Natural killer cell (primary cell): ENCODE measurements at regions not wholly inside any gene's neighbourhood (a gene's known extent, or its start where the extent isn't known, plus 50 kb on each side); places are given as distances from the start of the nearest gene placed in this dataset.

ENCODE experiments used
- ATAC-seq, 3 donors: fragments of 150-1000 bp in 2 of 3; fragments of 200-7000 bp in 1 of 3; cut with Tn5 transposase; 1 replicate in 1 of 3; 2 replicates in 2 of 3; pipeline ENCODE4 v1.10.0; 2021; ENCODE audit warnings: mild to moderate bottlenecking in 2 of 3, moderate library complexity in 2 of 3
- DNase-seq, 2 donors: peaks; one replicate each; pipeline versions ENCODE4 v3.0.0 to v3.0.0-alpha.2; 2013 to 2021; ENCODE audit warnings: mixed read lengths in 1 of 2
- H3K27ac ChIP-seq: one replicate; pipeline ENCODE4 v1.5.1; 2013; ENCODE audit warnings: mild to moderate bottlenecking, low read length
- H3K27me3 ChIP-seq: one replicate; pipeline ENCODE4 v1.6.1; 2013; ENCODE audit warnings: low read length; ENCODE audit not compliant: control insufficient read depth, insufficient read depth
- H3K36me3 ChIP-seq: one replicate; pipeline ENCODE4 v1.6.1; 2013; ENCODE audit warnings: low read length; ENCODE audit not compliant: control insufficient read depth, insufficient read depth
- H3K4me1 ChIP-seq: one replicate; pipeline ENCODE4 v1.6.1; 2013; ENCODE audit warnings: low read length; ENCODE audit not compliant: control insufficient read depth, insufficient read depth
- H3K4me3 ChIP-seq: one replicate; pipeline ENCODE4 v1.5.1; 2013; ENCODE audit warnings: low read length
- H3K9me3 ChIP-seq: one replicate; pipeline ENCODE4 v1.6.1; 2013; ENCODE audit warnings: low read length; ENCODE audit not compliant: control insufficient read depth, insufficient read depth
- H3K27ac Mint-ChIP-seq, 2 donors: one replicate each; pipeline ENCODE4 v1.8.0; 2022; ENCODE audit warnings: mild to moderate bottlenecking in 2 of 2, mixed read lengths in 2 of 2, moderate library complexity in 1 of 2
- H3K27me3 Mint-ChIP-seq, 2 donors: one replicate each; pipeline ENCODE4 v1.8.0; 2022; ENCODE audit warnings: low read depth in 2 of 2, mixed read lengths in 2 of 2
- H3K36me3 Mint-ChIP-seq: one replicate; pipeline ENCODE4 v1.8.0; 2022; ENCODE audit warnings: mixed read lengths
- H3K4me1 Mint-ChIP-seq, 2 donors: one replicate each; pipeline ENCODE4 v1.8.0; 2022; ENCODE audit warnings: mixed read lengths in 2 of 2
- H3K4me3 Mint-ChIP-seq: one replicate; pipeline ENCODE4 v1.8.0; 2022; ENCODE audit warnings: mild to moderate bottlenecking, moderate library complexity, mixed read lengths
- H3K9me3 Mint-ChIP-seq, 2 donors: one replicate each; pipeline ENCODE4 v1.8.0; 2022; ENCODE audit warnings: mixed read lengths in 2 of 2
- CTCF ChIP-seq: fragments of 200-600 bp; IDR thresholded peaks from one replicate; pipeline ENCODE4 v1.8.0; 2022; ENCODE audit warnings: antibody characterized with exemption
- WGBS: methylation state at CpG from one replicate; pipeline ENCODE4 v1.1.7; 2013; ENCODE audit warnings: missing lambda C conversion rate; ENCODE audit not compliant: insufficient coverage; 5-methylcytosine and 5-hydroxymethylcytosine counted together
- intact Hi-C: fragments of 100-400 bp; cut with micrococcal nuclease; formaldehyde crosslinking; loops from one replicate; pipeline ENCODE4 v1.14.2; 2022

GRCh38 chr18:28802546-28802945 lies 625.6 kb upstream of the CDH2 start:
- H3K9me3 ChIP-seq = no peaks in the 10 kb centered on the region
- Mint-ChIP-seq H3K36me3 (no peaks in the 10 kb centered on the region), H3K27me3 (no peaks in the 10 kb centered on the region), H3K27ac (no peak overlapping the region), H3K4me3 (no peak overlapping the region), H3K4me1 (peaks cover 7 to 9% of the 10 kb centered on the region in 2 donors), H3K9me3 (peaks cover 0 to 3% of the 10 kb centered on the region in 2 donors)
- DNase-seq = no peak
- intact Hi-C loops = no loop called here
- H3K4me1 ChIP-seq = peaks cover 3% of the 10 kb centered on the region
- WGBS = 69% methylated on average over 4 of the region's 4 CpGs
- H3K4me3 ChIP-seq = no peak overlapping the region
- H3K36me3 ChIP-seq = no peaks in the 10 kb centered on the region
- ATAC-seq = no peak
- no peaks in the 10 kb centered on the region for H3K27me3 ChIP-seq
- no peak overlapping the region for H3K27ac ChIP-seq
- TF ChIP-seq CTCF = no peak

GRCh38 chr18:28801876-28802275 lies 624.9 kb upstream of the CDH2 start:
- H3K27ac Mint-ChIP-seq = no peak overlapping the region

GRCh38 chr18:28794459-28795245 lies 617.7 kb upstream of the CDH2 start:
- Histone ChIP-seq H3K27me3 (no peaks in the 10 kb centered on the region), H3K4me1 (no peaks in the 10 kb centered on the region), H3K27ac (no peak overlapping the region), H3K4me3 (no peak overlapping the region), H3K36me3 (no peaks in the 10 kb centered on the region), H3K9me3 (no peaks in the 10 kb centered on the region)
- H3K9me3 Mint-ChIP-seq = peaks cover 0 to 3% of the 10 kb centered on the region in 2 donors
- H3K4me3 Mint-ChIP-seq = no peak overlapping the region
- peak overlapping the region in 1 of 2 donors; percentile 17 for H3K27ac Mint-ChIP-seq
- 76% methylated on average over 5 of the region's 5 CpGs for WGBS
- TF ChIP-seq CTCF = no peak
- H3K27me3 Mint-ChIP-seq = no peaks in the 10 kb centered on the region
- no peak for ATAC-seq
- peaks cover 28 to 30% of the 10 kb centered on the region in 2 donors for H3K4me1 Mint-ChIP-seq
- DNase-seq = no peak
- intact Hi-C loops = no loop called here
- no peaks in the 10 kb centered on the region for H3K36me3 Mint-ChIP-seq

More at GRCh38 chr18:28801876-28802275, 624.9 kb upstream of the CDH2 start:
- Mint-ChIP-seq H3K27me3 (no peaks in the 10 kb centered on the region), H3K4me1 (peaks cover 7 to 9% of the 10 kb centered on the region in 2 donors), H3K36me3 (no peaks in the 10 kb centered on the region), H3K9me3 (no peaks in the 10 kb centered on the region), H3K4me3 (no peak overlapping the region)
- H3K27me3 ChIP-seq = no peaks in the 10 kb centered on the region
- H3K4me3 ChIP-seq = no peak overlapping the region
- peaks cover 3% of the 10 kb centered on the region for H3K4me1 ChIP-seq
- intact Hi-C loops = no loop called here
- no peak for TF ChIP-seq CTCF
- H3K9me3 ChIP-seq = no peaks in the 10 kb centered on the region
- no peaks in the 10 kb centered on the region for H3K36me3 ChIP-seq
- H3K27ac ChIP-seq = no peak overlapping the region
- 95% methylated on average over 5 of the region's 5 CpGs for WGBS
- DNase-seq (no peak), ATAC-seq (no peak)

- no peak for DNase-seq
- no CpG with 5 or more reads among the region's 1 CpG for WGBS
- Mint-ChIP-seq H3K27me3 (no peaks in the 10 kb centered on the region), H3K27ac (peak overlapping the region in 1 of 2 donors; percentile 27), H3K4me3 (no peak overlapping the region), H3K36me3 (no peaks in the 10 kb centered on the region), H3K4me1 (peaks cover 28 to 30% of the 10 kb centered on the region in 2 donors), H3K9me3 (peaks cover 0 to 3% of the 10 kb centered on the region in 2 donors)
- Histone ChIP-seq H3K4me1 (no peaks in the 10 kb centered on the region), H3K4me3 (no peak overlapping the region), H3K27ac (no peak overlapping the region), H3K9me3 (no peaks in the 10 kb centered on the region), H3K36me3 (no peaks in the 10 kb centered on the region), H3K27me3 (no peaks in the 10 kb centered on the region)
- no peak for TF ChIP-seq CTCF
- intact Hi-C loops = no loop called here
- no peak for ATAC-seq
Observed at GRCh38 chr18:28793901-28794300, 617.0 kb upstream of the CDH2 start.
